ENCODE measurements at regions not wholly inside any gene's neighbourhood (a gene's known extent, or its start where the extent isn't known, plus 50 kb on each side); places are given as distances from the start of the nearest gene placed in this dataset.
A peak's percentile ranks its signal among the peaks of the same experiment; 100 is the strongest.

DNA sequence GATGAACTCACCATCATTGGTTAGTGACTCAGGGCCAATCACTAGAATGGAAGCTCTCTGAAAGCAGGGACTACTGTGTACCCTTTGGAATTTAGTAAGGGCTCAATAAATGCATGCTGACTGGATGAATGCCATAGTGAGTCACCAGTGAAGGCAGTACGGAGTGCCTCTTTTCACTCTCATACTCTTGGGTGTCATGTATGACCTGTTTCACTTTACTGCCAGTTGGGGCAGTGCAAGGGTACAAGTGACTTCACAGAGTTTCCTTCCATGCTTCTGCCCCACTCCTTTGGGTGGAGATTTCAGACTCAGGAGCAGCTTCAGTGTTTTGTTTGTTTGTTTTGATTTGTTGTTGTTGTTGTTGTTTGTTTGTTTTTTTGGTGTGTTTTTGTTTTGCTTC, 57.7 kb downstream of the SOX3 start:
- Histone ChIP-seq H3K36me3 (replicated peaks; ENCODE audit: low read depth, low read length) (no peaks in the 10 kb centered on the region), H3K4me1 (ENCODE audit: low read length) (no peaks in the 10 kb centered on the region), H3K4me3 (ENCODE audit: low read length) (no peak overlapping the region), H3K79me2 (ENCODE audit: low read length) (no peaks in the 10 kb centered on the region), H3K9me3 (ENCODE audit: insufficient read depth, low read length) (no peaks in the 10 kb centered on the region), H4K20me1 (ENCODE audit: insufficient read depth, low read length) (no peaks in the 10 kb centered on the region), H2AFZ (ENCODE audit: low read depth, low read length) (no peak overlapping the region), H3K4me2 (ENCODE audit: low read length) (no peak overlapping the region), H3K27ac (ENCODE audit: low read length) (no peak overlapping the region), H3K27me3 (ENCODE audit: low read depth, low read length) (no peaks in the 10 kb centered on the region), H3K9ac (ENCODE audit: low read length) (no peak overlapping the region)
- no peak for TF ChIP-seq EZH2phosphoT487 (IDR thresholded peaks at IDR 0.05; ENCODE audit: low read depth)
- no peak for TF ChIP-seq CTCF (IDR thresholded peaks at IDR 0.05; ENCODE audit: low read depth, low read length)

DNA sequence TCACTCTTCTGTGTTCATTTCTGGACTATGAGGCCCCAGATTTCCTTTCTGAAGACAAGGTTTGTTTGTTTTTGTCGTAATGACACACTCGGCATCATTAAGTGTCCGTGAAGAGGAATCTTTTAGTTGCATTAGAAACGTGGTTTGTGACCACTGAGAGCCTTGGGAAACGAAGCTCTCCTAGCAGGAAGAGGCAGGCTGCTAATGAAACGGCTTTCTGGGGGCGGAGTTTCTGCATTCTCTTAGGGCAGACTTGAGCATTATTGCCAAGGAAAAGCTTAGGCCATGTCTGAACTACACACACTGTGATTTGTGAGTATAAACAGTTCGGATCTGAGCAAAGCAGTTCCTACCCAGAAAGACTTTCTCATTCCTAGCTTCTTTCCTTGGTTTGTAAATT, 64.0 kb downstream of the SOX3 start:
- Histone ChIP-seq H3K9me3 (ENCODE audit: insufficient read depth, low read length) (no peaks in the 10 kb centered on the region), H3K27ac (ENCODE audit: low read length) (no peak overlapping the region), H3K4me1 (ENCODE audit: low read length) (no peaks in the 10 kb centered on the region), H3K4me3 (ENCODE audit: low read length) (no peak overlapping the region), H2AFZ (ENCODE audit: low read depth, low read length) (0 out of 2 replicates have a peak overlapping the region, but pooled peaks have one; percentile 21), H4K20me1 (ENCODE audit: insufficient read depth, low read length) (no peaks in the 10 kb centered on the region), H3K4me2 (ENCODE audit: low read length) (no peak overlapping the region), H3K36me3 (replicated peaks; ENCODE audit: low read depth, low read length) (no peaks in the 10 kb centered on the region), H3K27me3 (ENCODE audit: low read depth, low read length) (no peaks in the 10 kb centered on the region), H3K79me2 (ENCODE audit: low read length) (no peaks in the 10 kb centered on the region), H3K9ac (ENCODE audit: low read length) (no peak overlapping the region)
- TF ChIP-seq EZH2phosphoT487 (IDR thresholded peaks at IDR 0.05; ENCODE audit: low read depth) = no peak
- TF ChIP-seq CTCF (IDR thresholded peaks at IDR 0.05; ENCODE audit: low read depth, low read length) = no peak

- Histone ChIP-seq H2AFZ (ENCODE audit: low read depth, low read length) (no peak overlapping the region), H3K9me3 (ENCODE audit: insufficient read depth, low read length) (no peaks in the 10 kb centered on the region), H3K36me3 (replicated peaks; ENCODE audit: low read depth, low read length) (no peaks in the 10 kb centered on the region), H3K4me1 (ENCODE audit: low read length) (no peaks in the 10 kb centered on the region), H4K20me1 (ENCODE audit: insufficient read depth, low read length) (no peaks in the 10 kb centered on the region), H3K4me2 (ENCODE audit: low read length) (no peak overlapping the region), H3K9ac (ENCODE audit: low read length) (no peak overlapping the region), H3K27ac (ENCODE audit: low read length) (no peak overlapping the region), H3K79me2 (ENCODE audit: low read length) (no peaks in the 10 kb centered on the region), H3K4me3 (ENCODE audit: low read length) (no peak overlapping the region), H3K27me3 (ENCODE audit: low read depth, low read length) (no peaks in the 10 kb centered on the region)
- TF ChIP-seq EZH2phosphoT487 (IDR thresholded peaks at IDR 0.05; ENCODE audit: low read depth) (no peak), CTCF (IDR thresholded peaks at IDR 0.05; ENCODE audit: low read depth, low read length) (no peak)
Measured at GRCh38 chrX:140439476-140439875, 65.4 kb downstream of the SOX3 start.

DNA sequence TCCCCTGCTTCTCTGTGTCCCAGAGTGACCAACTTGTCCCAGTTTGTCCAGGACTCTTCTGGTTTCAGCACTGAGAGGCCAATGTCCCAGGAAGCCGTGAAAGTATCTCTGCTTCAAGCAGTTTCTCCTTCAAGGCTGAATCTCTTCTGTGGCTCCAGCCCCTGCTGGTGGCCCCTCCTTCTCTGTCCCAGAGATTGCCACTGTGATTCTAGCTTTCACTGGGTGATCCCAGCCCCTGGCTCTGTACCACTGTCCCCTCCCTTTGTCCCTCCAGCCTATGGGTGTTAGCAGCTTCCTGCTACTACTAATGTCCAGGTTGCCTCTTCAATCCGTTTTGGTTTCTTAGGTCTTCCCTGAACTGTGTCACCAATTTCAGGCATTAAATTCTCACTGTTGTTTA, 70.5 kb downstream of the SOX3 start:
- Histone ChIP-seq H2AFZ (ENCODE audit: low read depth, low read length) (no peak overlapping the region), H3K9ac (ENCODE audit: low read length) (no peak overlapping the region), H3K4me1 (ENCODE audit: low read length) (no peaks in the 10 kb centered on the region), H3K27ac (ENCODE audit: low read length) (no peak overlapping the region), H3K9me3 (ENCODE audit: insufficient read depth, low read length) (no peaks in the 10 kb centered on the region), H3K36me3 (replicated peaks; ENCODE audit: low read depth, low read length) (no peaks in the 10 kb centered on the region), H4K20me1 (ENCODE audit: insufficient read depth, low read length) (no peaks in the 10 kb centered on the region), H3K4me2 (ENCODE audit: low read length) (no peak overlapping the region), H3K79me2 (ENCODE audit: low read length) (no peaks in the 10 kb centered on the region), H3K4me3 (ENCODE audit: low read length) (no peak overlapping the region), H3K27me3 (ENCODE audit: low read depth, low read length) (no peaks in the 10 kb centered on the region)
- TF ChIP-seq CTCF (IDR thresholded peaks at IDR 0.05; ENCODE audit: low read depth, low read length) (no peak), EZH2phosphoT487 (IDR thresholded peaks at IDR 0.05; ENCODE audit: low read depth) (no peak)

Data from OCI-LY3 (cell line).